GM18517 (cell line): ENCODE measurements at regions not wholly inside any gene's neighbourhood (a gene's known extent, or its start where the extent isn't known, plus 50 kb on each side); places are given as distances from the start of the nearest gene placed in this dataset.

Source experiments
- ATAC-seq: cut with Tn5 transposase; IDR thresholded peaks from one replicate; pipeline ENCODE4 v1.9.1; 2021; ENCODE audit warnings: mild to moderate bottlenecking, moderate library complexity; ENCODE audit not compliant: unreplicated experiment

DNA sequence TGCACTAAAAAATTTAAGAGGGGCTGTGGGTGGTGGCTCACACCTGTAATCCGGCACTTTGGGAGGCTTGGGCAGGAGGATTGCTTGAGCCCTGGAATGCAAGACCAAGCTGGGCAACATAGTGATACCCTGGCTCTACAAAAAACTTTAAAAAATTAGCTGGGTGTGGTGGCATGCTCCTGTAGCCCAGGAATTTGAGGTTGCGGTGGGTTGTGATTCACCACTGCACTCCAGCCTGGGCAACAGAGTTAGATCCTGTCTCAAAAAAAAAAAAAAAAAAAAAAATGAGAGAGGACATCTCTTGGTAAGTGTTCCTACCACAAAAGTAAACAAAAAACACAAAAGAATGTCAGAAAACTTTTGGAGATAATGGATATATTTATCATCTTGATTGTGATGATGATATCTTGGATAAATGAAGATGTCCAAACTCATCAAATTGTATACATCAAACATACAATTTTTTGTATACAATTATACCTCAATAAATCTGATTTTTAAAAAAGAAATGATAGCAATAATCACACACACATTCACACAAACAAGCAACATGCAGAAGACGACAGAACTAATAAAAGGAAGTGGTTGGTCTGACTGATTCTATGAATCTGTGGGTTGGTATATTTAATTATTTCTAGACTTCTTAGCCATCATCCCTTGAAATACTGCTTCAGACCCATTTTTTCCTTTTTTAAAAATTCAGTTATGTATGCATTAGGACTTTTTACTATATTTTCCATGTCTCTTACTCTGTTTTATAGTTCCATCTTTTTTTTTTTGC lies 465.9 kb downstream of the PLA2G4A start:
- ATAC-seq: no peak

DNA sequence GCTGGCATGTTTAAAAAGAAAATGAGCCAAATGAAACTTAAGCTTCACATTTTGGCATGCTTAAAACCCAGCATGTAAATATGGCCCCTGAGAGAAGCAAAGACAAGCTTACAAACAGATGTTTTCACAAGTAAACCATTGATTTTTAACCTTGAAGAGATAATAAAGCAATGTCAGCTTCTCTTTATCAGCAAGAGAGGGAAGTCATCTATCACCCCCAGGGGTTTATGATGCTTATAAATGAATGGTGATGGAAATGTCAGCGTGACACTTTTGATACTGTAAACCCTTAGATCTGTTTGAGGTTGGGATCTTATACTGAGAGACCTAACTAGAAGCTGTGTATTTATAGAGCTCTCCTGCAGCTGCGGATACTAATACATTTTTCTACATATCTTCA lies 471.3 kb downstream of the PLA2G4A start:
- ATAC-seq: no peak

DNA sequence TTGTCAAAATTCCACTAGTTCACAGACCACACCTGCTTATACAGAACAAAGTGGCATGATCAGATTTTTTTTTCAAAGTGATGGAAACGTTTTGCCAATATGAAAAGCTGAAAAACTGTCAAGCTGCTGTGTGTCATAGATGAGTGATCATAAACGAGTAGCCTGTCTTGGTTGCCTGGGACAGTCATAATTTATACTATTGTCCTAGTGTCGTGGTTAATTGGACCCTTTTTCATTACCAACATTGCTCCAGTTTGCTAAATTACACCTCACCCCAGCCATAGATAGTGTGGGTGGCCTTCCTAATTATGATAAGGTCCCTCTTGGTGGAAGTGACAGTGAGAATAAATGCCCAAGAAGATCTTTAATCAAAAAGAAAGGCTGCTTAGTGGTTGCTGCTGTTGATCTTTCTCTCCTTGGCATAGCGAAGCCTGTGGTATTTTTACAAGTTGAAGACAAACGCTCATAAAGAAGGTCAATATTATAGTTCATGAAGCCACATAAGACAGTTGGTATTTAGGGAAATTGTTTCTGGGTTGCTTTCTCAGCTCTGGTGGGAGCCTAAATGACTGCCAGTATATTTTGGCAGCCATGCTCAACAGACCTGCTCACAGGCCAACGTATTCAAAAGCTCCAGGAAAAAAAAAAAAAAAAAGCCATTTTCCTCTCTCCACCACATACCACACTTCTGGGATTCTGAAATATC lies 478.1 kb downstream of the PLA2G4A start:
- no peak for ATAC-seq

DNA sequence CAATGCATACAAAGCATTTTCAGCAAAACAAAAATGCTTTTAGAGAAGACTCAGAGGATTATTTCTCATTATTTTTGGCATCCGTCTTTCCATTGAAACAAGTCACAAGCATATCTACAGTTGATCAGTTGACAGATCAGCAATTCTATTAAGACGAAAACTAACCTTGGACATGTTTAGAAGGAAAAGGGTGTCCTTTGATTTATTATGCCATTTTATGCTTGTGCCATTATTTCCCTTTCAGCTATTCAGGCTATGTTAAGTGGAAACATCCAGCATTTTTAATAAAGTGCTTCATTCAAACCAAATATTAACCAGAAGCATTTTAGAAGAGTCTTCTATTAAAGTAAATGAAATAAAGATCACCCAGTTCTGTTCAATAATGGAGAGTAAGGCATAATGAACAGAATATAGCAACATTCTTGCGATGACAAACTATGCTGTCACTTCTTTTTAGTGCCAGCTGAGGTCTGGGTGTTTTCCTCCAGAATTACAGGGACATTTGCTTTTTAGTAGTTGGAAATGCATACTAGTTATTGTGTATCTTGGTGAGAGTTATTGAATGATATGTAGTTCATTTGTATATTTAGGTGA lies 481.4 kb downstream of the PLA2G4A start:
- no peak for ATAC-seq

DNA sequence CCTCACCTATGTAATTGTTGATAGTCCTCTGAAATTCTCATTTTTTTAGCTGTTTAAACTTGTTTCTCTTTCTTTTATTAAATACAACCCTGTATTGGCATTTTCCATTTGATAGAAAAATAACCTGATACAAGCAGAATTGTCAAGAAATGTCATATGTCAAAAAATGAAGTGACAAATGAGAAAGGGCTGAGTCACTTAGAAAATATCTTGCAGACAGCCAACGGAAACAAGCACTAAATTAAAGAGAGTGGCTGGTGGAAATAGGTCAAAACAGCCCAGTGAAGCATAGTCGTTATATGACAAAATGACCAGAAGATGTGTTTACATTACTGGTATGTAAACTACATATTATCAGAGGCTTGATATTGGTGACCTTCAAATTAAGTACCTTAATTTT lies 484.4 kb downstream of the PLA2G4A start:
- ATAC-seq: no peak

DNA sequence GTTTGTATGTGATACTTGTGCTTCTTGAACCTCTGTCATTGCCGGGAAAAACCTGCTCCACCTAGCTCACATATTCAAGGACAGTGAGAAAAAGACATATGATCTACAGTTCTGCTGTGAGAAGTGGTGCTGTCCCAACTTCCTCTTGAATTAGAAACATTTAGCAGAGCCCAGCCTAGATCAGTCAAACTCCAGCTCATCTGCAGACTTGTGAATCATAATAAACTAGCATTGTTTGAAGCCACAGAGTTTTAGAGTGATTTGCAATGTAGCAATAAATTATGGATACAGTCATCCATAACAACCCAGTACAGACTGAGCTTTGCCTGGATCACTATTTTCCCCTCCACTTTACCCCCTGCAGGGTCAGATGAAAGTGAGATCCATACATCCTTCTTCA lies 497.8 kb downstream of the PLA2G4A start:
- no peak for ATAC-seq

DNA sequence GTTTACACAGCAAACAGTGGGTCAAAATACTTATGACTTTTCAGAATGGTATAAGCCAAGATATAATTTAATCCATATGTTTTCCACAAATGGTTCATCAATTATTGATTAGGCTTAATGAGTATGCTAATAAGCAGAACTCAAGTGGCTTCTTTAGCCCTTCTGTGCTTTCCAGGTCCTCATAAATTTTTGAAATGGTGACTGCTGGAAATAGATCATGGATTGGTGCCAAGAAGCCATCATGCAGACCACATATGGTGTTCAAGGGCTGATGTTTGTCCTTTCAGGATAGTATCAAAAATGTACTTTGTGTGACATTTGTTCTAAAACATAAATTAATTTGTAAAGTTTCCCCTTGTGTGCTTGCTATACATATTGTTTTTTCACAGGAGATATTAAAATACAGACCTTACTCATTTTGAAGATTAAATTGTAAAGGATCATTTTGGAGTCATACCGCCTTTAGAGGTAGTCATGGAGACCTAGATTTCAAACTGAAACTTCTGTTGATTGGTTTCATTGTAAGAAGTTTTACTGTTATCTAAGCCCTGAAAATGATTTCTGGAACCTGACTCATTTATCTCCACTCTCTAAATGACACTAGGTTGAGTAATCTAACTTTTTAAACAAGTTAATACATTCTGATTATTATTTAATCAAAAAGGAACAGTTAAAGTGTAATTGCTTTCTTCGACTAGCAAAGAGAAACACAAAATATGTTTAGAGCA lies 507.9 kb downstream of the PLA2G4A start:
- ATAC-seq: no peak

DNA sequence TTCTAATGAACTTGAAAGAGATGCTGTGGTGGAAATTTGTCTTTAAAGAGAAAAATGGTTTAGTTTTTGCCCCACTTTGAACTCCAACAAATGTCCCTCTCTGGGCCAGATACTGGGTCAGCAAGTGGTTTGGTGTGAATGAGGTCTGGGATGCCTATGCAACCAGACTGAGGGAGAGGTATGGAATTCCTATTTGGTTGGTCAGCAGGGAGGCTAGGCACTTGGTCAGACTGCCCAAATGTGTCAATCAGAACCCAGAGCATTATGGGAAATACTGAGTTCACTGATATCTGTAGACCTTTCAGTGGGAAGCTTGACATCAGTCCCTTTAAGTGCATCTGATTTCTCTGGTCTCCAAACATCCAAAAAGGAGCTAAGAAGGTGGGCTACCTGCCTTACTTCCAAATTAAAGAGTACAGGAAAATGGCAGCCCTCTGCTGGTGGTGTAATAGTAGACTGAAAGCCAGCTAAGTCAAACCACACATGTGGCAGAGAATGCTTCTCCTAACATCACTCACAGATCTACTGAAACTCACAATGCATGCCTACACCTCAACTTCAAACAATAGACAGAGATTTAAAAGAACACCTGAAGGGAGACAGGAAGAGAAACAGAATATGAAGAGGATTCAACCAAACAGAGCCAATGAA lies 510.1 kb downstream of the PLA2G4A start:
- no peak for ATAC-seq

DNA sequence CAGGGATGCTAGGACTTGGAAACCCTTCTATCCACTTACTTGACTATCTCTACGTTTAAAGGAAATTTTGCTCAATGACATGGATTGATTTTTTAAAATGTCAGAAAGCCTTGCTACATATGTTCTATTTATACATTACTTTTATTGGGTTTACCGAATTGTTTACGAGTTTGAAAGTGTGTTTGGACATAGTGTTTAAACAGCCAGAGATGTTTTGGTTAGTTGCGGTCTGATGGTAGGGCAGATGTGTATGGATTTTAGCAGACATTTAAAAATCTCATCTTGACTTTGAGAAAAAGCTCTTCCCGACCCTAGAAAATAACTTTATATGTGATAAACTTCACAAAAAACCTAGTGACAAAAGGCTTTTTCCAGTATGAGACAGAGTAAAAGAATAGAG lies 513.7 kb downstream of the PLA2G4A start:
- ATAC-seq: no peak

DNA sequence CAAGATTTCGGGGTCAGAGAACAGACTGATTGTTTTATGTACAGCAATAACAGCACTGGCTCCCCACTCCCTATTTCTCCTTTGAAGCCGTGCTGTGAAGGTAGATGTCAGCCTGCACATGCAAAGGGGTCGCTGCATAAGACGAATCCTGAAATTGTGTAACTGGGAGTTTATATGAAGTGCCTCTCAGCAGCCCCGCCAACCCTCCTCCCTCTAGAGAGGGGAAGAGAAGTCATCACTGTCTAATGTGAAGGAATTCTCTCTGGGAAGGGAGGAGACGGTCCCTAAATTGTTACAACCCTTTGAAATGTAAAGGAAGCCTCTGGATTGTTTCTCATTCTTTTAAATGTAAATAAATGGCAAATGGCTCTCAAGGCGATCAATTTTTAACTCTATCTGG lies 545.3 kb downstream of the PLA2G4A start:
- ATAC-seq: no peak

DNA sequence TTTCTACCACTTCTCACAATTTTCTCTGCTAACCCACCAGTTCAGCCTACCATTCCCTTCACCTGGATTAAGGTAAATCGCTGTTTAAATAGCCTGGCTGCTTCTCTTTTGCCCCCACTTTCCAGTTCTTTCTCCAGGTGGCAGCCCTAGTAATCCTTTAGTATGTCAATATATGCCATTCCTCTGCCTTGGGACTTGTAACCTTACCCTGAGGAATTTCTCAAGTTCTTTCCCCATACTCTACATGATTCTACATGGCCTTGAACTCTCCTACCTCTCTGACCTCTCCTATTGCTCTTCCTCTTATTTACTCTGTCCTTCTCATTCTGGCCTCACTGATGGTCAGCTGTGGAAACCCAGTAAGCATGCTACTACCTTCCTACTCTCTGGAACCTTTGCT lies 546.0 kb downstream of the PLA2G4A start:
- ATAC-seq: no peak

DNA sequence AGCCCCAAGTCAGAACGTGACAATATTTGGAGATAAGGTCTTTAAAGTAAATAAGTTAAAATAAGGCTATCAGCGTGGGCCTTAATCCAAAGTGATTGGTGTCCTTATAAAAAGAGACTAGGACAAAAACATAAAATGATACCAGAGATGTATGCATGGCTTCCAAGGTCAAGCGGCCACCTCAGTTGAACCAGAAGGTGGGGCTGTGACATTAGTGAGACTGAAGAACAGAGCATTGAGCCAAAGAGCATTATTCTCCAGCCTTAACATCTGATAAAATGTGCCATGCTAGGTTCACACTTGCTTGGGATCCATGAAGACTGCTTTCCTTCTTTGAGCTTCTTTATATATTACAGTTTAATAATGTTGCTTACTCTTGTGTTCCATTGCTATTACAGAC lies 554.6 kb downstream of the PLA2G4A start:
- ATAC-seq: no peak

DNA sequence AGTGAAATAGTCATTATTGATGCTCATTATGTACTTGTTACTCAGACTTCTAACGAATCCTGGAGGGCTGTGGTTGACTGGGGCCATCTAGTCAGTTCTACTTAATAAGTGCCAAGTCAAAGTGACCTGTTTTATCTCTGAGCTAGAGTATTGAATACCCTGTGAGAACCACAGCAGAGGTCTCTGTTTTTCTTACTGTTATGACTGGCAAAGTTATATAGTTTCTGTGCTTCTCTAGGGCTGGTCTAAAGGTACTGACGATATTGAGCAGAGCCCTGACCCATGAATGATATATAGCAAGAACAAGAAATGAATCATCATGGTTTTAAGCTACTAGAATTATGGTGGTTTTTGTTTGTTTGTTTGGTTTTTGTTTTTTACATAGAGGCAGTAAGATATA lies 555.8 kb downstream of the PLA2G4A start:
- peak; percentile 67 for ATAC-seq

DNA sequence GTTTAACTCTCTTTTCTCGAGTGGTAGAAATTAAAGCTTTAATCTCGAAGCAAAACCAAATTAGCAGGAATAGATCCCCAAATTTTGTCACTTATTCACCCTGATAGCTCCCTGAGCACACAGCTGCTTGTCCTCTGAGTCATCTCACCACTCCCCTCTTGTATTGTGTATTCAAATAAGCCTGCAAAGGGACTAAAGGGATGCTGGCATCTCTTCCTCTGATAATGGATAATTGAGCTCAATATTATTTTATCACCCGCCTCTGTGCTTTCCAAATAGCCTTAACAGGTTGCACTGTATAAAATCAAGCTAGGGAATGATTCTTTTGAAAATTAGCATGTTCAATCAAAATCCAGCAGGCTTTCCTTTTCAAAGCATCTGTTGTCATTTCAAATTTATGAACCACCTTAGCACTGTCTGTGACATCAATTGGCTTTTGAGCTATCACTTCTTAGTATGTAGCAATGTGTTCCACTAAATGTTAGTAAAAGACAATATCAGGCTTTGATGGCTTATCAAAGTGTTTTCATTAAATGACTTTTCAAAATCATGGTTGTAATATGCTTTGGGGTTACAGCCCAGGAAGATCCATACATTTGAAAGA lies 561.6 kb downstream of the PLA2G4A start:
- no peak for ATAC-seq

DNA sequence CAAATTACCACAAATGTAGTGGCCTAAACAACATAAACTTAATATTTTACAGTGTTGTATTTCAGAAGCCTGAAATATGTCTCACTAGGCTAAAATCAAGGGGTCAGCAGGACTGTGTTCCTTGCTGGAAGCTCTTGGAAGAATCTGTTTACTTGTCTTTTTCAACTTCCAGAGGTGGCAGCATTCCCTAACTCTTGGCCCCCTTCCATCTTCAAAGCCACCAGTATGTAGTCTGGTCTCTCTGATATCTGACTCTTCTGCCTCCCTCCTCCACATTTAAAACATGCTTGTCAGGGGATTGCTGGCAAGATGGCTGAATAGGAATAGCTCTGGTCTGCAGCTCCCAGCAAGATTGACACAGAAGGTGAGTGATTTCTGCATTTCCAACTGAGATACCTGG lies 567.5 kb downstream of the PLA2G4A start:
- ATAC-seq: no peak

DNA sequence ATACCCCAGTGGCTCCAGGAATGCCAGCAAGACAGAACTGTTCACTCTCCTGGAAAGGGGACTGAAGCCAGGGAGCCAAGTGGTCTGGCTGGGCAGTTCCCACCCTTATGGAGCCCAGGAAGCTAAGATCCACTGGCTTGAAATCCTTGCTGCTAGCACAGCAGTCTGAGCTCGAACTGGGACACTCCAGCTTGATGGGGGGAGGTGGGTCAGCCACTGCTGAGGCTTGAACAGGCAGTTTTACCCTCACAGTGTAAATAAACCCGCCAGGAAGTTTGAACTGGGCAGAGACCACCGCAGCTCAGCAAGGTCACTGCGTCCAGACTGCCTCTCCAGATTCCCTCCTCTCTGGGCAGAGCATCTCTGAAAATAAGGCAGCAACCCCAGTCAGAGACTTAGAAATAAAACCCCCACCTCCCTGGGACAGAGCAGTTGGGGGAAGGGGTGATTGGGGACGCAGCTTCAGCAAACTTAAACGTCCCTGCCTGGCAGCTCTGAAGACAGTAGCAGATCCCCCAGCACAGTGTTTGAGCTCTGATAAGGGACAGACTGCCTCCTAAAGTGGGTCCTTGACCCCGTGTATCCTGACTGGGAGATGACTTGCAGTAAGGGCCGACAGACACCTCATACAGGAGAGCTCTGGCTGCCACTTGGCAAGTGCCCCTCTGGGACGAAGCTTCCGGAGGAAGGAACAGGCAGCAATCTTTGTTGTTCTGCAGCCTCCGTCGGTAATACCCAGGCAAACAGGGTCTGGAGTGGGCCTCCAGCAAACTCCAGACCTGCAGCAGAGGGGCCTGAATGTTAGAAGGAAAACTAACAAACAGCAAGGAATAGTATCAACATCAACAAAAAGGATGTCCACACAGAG lies 568.4 kb downstream of the PLA2G4A start:
- ATAC-seq: no peak

DNA sequence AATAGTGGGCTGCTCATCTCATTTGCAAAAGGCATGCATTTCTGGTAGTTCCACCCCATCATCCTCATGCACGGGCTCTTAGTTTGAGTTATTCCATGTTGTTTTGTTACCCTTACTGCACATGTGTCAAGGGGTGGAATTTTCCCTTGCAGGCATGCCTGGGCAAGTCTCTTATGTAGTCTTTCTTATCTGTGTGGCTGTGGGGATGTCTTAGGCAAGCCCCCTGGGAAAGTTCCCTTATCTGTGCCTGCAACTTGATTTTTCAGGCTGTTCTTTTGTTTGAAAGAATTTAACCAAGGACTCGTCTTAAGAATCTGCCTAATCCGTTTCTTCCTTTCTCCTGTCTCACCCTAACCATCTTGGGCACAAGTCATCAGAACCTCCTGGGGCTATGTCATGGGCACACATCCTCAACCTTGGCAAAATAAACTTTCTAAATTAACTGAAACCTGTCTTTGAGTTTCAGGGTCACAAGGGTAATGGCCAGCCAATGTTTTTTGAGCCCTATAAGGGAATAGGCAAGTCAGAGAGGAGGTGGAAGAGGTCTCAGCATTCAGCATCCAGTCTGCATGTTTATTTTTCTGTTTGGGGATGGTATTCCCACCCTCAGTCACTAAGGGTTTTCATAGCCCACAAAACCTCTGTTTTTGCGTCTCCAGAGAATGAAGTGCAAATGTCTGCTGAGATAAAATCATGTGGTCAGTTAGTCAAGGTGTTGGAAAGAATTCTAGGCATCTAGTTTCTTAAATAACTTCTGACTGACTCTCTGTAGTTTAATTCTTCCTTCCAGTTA lies 579.7 kb downstream of the PLA2G4A start:
- ATAC-seq: no peak

DNA sequence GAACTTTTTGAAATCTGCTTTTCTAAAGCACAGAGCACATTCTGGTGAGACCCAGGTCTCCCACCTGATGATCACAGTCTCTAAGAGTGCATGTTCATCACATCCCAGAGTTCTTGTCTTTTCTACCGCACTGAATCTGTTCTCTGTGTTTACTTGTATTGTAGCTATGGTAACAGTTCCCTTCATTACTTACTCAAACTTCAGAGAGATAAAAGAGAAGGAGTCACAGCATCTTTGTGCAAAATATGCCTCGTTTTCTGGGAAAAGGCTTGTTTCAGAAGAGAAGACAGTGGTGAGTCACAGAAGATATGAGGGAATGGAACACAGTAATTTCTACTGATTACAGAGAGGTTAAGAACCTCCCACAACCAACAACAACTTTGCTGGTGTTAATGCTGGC lies 580.6 kb downstream of the PLA2G4A start:
- ATAC-seq: no peak

DNA sequence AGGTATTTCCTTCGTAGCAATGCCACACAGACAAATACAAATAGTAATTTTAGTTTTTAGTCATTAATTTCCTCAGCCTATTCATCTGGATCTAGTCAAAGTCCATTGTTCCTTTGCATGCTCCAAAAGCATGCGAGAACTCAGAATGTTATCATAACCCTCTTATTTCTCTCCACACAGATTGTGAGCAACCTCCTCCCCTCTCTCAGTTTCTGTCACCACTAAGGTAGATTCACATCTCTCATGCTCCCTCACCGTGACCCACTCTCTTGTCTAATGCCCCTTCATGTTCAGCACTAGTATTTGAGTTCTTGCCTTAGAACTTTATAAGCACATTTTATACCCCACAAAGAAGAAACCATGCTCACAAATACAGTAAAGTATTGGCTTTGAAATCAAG lies 582.4 kb downstream of the PLA2G4A start:
- no peak for ATAC-seq
